Pons (tissue), 1 donor: ENCODE measurements at regions not wholly inside any gene's neighbourhood (a gene's known extent, or its start where the extent isn't known, plus 50 kb on each side); places are given as distances from the start of the nearest gene placed in this dataset.

ENCODE experiments used
- DNase-seq: peaks from one replicate; pipeline ENCODE4 v3.0.0-alpha.2; 2016; ENCODE audit warnings: low spot score

- no peak for DNase-seq
Observed at GRCh38 chr1:60984062-60984799, 98.1 kb upstream of the NFIA start.

GRCh38 chr1:60983701-60984061, 98.7 kb upstream of the NFIA start:
- no peak for DNase-seq

GRCh38 chr1:60982539-60982938, 99.8 kb upstream of the NFIA start:
- DNase-seq: no peak

DNA sequence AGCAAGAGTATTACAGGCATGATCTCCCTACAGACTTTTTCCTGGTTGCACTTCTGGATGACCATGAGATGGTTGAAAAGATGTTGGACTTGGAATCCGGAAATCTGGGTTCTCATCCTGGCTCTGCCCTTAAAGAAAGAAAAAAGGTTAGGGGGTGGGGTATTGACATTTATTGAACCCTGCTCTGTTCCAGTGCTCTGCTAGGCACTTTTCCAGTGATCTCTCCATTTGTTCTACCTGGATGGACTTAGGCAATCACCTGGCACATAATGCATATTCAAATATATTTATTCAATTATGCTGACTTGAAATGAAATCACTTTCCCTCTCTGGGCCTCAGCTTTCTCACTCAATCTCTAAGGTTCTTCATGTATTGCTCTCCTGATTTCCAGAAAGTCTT, 101.0 kb upstream of the NFIA start:
- no peak for DNase-seq

GRCh38 chr1:60978421-60979357, 103.7 kb upstream of the NFIA start:
- DNase-seq: no peak

DNA sequence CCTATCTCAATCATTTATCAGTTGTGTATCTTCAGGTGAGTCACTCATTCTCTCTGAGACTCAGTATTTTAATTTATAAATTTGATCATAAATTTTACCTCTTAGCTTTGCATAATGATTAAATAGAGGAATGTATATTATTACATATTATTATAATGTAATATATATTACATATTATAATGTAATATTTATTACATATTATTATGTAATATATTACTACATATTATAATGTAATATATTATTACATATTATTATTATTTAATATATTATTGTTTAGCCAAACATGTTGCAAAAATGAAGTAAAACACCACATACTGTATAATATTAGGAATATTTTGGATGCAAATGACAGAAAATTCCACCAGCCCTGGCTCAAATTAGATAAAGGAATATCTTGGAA, 104.7 kb upstream of the NFIA start:
- no peak for DNase-seq

GRCh38 chr1:60974524-60975372, 107.6 kb upstream of the NFIA start:
- DNase-seq: no peak

DNA sequence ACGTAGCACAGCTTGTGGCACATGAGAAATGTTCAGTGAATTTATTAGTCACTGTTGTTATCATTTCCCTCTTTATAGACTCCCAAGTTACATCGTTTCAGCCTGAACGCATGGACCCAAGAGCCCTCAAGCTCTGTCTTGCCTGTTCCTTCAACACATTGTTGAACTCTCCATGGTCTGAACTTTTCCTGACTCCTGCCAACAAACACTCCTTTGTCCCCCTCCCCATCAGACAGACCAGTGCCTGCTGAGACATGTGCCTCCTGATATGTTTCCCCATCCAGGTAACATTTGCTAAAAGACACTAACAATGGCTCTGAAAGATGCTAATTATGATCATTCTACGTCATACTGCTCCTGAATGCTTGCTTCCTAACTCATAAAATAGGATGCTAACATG, 108.7 kb upstream of the NFIA start:
- DNase-seq: no peak

DNA sequence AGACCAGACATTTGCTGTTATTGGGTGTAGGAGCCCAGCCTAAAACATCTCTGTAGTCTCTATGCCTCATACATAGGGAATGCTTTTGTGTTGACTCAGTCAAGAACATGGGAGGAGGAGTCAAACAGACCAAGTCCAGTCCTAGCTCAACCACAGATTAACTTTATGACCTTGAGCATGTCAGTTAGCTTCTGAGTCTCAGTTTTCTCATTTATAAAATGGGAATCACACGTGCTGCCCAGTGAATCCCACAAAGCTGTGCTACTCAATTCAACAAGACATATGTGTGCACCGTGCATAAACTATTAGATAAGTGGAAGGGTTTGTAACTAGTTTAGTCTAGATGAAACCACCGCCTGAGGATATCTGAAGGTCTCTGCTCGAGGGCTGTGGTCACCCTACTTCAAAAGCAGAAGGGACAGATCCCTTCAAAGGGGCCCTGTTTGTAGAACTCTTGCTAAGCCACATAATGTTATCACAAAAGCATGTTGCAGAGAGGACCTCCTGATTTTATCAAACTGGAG, 109.5 kb upstream of the NFIA start:
- no peak for DNase-seq

GRCh38 chr1:60971330-60971729, 111.0 kb upstream of the NFIA start:
- no peak for DNase-seq

DNA sequence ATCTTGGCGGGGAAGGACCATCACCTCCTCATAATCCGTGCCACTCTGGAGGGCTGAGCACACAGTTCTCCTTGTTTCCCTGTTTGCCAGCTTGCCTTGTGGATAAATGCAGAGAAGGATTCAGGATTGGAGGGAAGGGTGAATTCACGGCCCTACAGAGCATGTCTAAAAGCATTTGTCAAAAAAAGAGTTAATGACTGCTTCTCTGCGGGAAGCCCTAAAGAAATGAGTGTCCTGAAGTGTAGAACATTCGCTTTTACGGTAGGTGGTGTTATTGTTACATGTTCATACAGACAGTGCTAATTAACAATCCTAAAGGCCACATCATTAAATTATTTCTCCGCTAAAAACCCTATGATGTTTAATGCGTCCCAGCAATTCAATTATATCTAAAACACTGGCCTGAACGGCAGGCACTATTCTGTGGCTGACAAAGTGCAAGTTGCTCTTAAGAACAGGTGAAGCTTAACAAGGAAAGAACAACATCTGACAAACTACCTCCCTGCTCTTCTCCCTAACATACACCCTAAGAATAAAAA, 112.3 kb upstream of the NFIA start:
- peak; percentile 81 for DNase-seq

DNA sequence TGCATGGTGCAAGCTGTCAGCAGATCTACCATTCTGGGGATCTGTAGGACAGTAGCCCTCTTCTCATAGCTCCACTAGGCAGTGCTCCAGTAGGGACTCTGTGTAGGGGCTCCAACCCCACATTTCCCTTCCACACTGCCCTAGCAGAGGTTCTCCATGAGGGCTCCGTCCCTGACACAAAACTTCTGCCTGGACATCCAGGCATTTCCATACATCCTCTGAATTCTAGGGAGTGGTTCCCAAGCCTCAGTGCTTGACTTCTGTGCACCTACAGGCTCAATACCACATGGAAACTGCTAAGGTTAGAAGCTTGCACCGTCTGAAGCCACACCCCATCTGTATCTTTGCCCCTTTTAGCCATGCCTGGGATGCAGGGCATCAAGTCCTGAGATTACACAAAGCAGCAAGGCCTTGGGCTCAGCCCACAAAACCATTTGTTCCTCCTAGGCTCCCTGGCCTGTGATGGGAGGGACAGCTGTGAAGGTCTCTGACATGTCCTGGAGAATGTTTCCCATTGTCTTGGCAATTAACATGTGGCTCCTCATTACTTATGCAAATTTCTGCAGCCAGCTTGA, 117.0 kb upstream of the NFIA start:
- DNase-seq: no peak

DNA sequence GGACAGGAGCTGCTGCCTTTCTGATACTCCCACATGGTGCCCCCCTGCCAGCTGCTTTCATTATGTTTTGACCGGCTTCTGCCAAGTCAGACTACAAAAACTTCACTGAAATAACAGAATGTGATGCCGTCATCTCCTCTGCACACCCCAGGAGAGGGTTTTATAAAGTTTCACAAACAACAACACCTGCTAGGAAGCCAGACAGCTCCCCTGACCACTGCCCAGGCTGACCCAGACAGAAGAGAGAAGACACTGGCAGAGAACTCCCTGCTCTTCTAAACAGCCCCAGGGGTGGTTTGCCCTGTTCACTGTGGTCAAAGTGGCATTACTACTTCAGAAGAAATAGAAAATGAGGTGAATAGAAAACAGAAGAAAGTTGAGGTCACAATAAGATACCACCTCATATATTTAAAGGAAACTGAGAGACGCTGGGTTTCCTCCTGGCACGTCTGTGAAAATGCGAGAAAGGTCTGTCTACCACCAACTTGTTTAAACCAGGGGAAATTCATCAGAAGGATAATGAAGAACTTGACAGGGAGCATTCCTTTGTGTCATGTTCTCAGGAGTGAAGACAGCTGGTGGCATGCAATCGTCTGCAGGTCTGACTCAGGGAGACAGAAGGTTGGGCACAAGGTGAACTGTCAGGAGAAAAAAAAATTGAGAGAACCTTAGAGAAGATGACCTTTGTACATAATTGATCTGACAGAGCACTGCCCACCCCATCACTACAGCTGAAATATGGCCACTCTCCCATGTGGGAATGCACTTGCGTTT, 119.0 kb upstream of the NFIA start:
- DNase-seq: no peak

- no peak for DNase-seq
Observed at GRCh38 chr1:60960891-60961461, 121.4 kb upstream of the NFIA start.

- no peak for DNase-seq
Observed at GRCh38 chr1:60959701-60960100, 122.7 kb upstream of the NFIA start.

- DNase-seq: no peak
Observed at GRCh38 chr1:60958001-60958400, 124.4 kb upstream of the NFIA start.

DNA sequence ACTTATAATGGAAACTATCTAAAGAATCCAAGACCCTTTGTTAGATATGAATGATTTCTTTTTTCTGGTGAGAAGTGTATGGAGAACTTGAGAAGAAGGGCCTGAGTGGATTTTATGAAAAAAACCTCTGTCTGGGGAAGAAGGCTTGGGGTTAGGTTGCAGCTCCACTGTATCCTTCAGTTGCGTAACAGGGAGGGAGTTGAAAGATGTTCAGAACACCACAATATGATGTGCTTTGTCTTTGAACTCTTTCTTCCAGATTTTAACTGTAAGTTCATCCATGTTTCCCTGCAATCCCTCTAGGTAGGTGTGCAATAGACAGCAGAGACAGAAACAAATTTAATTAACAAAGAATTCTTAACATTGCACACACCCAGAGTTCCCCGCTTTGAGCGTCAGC, 125.8 kb upstream of the NFIA start:
- DNase-seq: no peak

GRCh38 chr1:60952612-60953111, 129.7 kb upstream of the NFIA start:
- no peak for DNase-seq

DNA sequence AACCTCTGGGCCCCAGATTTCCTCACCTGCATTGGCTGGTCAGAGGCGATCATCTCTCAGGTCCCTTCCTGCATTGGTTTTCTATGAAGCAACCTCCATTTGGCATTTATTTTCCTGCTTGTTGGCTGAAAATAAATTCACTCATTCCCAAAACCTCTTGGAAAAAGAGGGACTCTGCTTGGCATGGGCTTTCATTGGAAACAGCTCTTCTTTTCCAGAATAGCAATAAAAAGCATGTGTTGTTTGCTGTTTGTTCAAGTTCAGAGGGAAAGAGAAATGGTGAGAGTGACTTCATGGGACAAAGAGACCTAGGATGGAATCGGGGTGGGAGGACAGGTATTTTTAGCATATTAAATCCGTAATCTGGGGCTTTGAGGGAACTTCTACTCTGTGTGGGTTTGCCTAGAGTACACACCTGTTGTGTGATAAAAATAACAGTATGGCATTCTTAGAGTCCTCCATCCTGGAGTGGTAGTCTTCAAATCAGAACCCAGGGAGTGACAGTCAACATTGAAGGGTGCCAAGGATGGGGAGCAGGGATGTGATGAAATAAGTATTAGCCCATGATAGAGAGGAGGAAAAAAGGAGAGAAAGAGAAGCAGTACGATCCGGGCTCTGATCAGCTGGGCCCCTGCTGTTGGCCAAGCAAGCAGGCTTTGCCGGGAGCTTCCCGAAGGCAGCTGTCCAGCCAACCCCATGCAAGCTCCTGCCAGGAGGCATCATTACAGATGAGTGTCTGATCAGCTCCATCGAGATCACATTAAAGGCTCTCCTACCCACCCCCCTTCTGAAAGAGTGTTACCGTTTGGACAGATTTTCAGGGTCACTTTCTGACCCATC, 131.9 kb upstream of the NFIA start:
- no peak for DNase-seq
